Breast epithelium (tissue), 4 donors: ENCODE measurements at regions not wholly inside any gene's neighbourhood (a gene's known extent, or its start where the extent isn't known, plus 50 kb on each side); places are given as distances from the start of the nearest gene placed in this dataset.

ENCODE experiments used
- DNase-seq, 2 donors: peaks; one replicate each; pipeline ENCODE4 v3.0.0-alpha.2; 2019; ENCODE audit warnings: low spot score in 2 of 2
- H3K27ac ChIP-seq, 2 donors: fragments of 200-600 bp; sonication (generic) in 1 of 2; one replicate each; pipeline ENCODE4 v1.5.1; 2016 to 2019; ENCODE audit warnings: mild to moderate bottlenecking in 1 of 2
- H3K27me3 ChIP-seq, 2 donors: fragments of 200-600 bp; sonication (generic) in 1 of 2; one replicate each; pipeline versions ENCODE4 v1.5.1 to v1.6.0; 2017 to 2019; ENCODE audit warnings: control low read depth in 1 of 2, mild to moderate bottlenecking in 1 of 2
- H3K36me3 ChIP-seq: fragments of 200-600 bp; one replicate; pipeline ENCODE4 v1.5.1; 2019
- H3K4me1 ChIP-seq, 2 donors: fragments of 200-600 bp; sonication (generic); one replicate each; pipeline ENCODE4 v1.5.1; 2016 to 2019; ENCODE audit warnings: control low read depth in 1 of 2
- H3K4me3 ChIP-seq, 3 donors: fragments of 200-600 bp; sonication (generic); 1 replicate in 2 of 3; 2 replicates in 1 of 3; pipeline ENCODE4 v1.5.1; 2016 to 2019; ENCODE audit warnings: mild to moderate bottlenecking in 3 of 3, moderate library complexity in 2 of 3
- H3K9me3 ChIP-seq, 2 donors: fragments of 200-600 bp; sonication (generic) in 1 of 2; one replicate each; pipeline ENCODE4 v1.5.1; 2016 to 2019; ENCODE audit warnings: control low read depth in 1 of 2
- POLR2A ChIP-seq: fragments of 450-650 bp; IDR thresholded peaks from one replicate; pipeline ENCODE4 v1.6.1; 2016; ENCODE audit warnings: antibody characterized with exemption, mild to moderate bottlenecking, moderate library complexity
- POLR2AphosphoS5 ChIP-seq, 3 donors: sonication (generic); formaldehyde crosslinking; IDR thresholded peaks; one replicate each; pipeline ENCODE4 v1.6.1; 2017; ENCODE audit warnings: antibody characterized with exemption in 3 of 3
- intact Hi-C: fragments of 100-400 bp; cut with DNase I; formaldehyde crosslinking; loops from one replicate; pipeline ENCODE4 v1.15.1; 2023; ENCODE audit warnings: low total_unique reads
- TF ChIP-seq, protein P1 (sequence below), 3 donors: fragments of 450-650 bp; IDR thresholded peaks; one replicate each; pipeline ENCODE4 v1.5.1; 2016 to 2017; ENCODE audit warnings: antibody characterized with exemption in 3 of 3, mild to moderate bottlenecking in 3 of 3, moderate library complexity in 3 of 3

DNA sequence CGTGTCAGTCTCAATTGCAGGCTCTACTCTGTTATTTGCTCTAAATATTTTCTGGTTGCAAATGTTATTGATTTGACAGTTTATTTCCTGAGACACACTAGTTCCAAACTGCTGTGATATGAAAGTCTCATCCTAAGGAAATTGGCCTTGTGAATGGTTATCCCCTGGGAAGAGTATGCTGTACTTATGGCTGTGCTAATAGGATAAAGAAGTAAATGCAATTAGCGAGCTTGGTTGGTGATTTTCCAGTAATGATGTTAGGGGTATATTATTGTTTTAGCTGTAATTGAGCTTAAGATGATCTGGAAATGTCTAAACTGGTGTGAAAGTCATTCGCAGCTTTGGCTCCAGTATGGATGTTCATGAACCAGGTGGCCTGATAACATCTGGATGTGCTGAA is 197.9 kb downstream of the SUDS3 start:
- Histone ChIP-seq H3K36me3 (no peaks in the 10 kb centered on the region), H3K4me1 (no peaks in the 10 kb centered on the region), H3K27me3 (no peaks in the 10 kb centered on the region), H3K4me3 (no peak overlapping the region), H3K27ac (no peak overlapping the region), H3K9me3 (peaks cover 0 to 27% of the 10 kb centered on the region in 2 donors)
- TF ChIP-seq, protein P1, sequence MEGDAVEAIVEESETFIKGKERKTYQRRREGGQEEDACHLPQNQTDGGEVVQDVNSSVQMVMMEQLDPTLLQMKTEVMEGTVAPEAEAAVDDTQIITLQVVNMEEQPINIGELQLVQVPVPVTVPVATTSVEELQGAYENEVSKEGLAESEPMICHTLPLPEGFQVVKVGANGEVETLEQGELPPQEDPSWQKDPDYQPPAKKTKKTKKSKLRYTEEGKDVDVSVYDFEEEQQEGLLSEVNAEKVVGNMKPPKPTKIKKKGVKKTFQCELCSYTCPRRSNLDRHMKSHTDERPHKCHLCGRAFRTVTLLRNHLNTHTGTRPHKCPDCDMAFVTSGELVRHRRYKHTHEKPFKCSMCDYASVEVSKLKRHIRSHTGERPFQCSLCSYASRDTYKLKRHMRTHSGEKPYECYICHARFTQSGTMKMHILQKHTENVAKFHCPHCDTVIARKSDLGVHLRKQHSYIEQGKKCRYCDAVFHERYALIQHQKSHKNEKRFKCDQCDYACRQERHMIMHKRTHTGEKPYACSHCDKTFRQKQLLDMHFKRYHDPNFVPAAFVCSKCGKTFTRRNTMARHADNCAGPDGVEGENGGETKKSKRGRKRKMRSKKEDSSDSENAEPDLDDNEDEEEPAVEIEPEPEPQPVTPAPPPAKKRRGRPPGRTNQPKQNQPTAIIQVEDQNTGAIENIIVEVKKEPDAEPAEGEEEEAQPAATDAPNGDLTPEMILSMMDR (IDR thresholded peaks at IDR 0.05), result no peak
- TF ChIP-seq POLR2A, result no peak
- DNase-seq, result no peak
- intact Hi-C loops, result no loop called here

DNA sequence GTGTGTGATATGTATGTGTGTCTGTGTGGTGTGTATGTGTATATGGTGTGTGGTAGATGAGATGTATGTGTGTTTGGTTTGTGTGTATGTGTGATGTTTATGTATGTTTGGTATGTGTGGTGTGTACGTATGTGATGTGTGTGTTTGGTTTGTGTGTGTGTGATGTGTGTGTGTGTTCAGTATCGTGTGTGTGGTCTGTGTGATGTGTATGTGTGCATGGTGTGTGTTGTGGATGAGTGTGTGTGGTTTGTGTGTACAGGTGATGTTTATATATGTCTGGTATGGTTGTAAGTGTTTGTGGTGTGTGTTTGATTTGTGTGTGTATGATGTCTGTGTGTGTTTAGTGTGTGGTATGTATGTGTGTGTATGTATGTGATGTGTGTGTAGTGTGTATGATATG is 199.4 kb downstream of the SUDS3 start:
- intact Hi-C loops, result loop anchor here (1.0 kb wide), 1 partner anchor 21 kb away; no protein-coding TSS in a partner anchor
- no peaks in the 10 kb centered on the region for H3K36me3 ChIP-seq
- H3K4me3 ChIP-seq, result no peak overlapping the region
- H3K27me3 ChIP-seq, result no peaks in the 10 kb centered on the region
- no peaks in the 10 kb centered on the region for H3K4me1 ChIP-seq
- no peak overlapping the region for H3K27ac ChIP-seq
- TF ChIP-seq, protein P1 (IDR thresholded peaks at IDR 0.05), result no peak
- TF ChIP-seq POLR2A (no peak), POLR2AphosphoS5 (IDR thresholded peaks at IDR 0.05) (no peak)
- no peak for DNase-seq
- peaks cover 0 to 23% of the 10 kb centered on the region in 2 donors for H3K9me3 ChIP-seq

DNA sequence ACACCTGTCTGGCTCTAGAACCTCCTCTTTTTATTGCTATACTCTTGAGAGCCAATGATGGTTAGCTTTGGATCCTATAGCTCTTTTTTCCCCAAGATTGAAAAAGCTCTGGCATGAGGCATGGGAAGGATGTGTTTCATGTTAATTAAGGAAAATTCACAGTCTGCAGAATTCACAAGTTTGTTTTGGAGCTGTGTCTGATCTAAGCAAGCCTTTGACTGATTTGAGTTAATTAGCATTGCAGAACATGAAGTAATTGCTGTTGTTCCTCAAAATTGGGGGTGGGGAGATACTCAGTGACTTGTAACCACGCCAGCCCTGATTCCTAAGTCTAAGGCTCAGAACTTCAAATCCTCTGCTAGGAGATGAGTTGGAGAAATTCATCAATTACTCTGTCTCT is 205.0 kb downstream of the SUDS3 start:
- no peaks in the 10 kb centered on the region for H3K27me3 ChIP-seq
- H3K4me3 ChIP-seq, result no peak overlapping the region
- no peaks in the 10 kb centered on the region for H3K4me1 ChIP-seq
- TF ChIP-seq, protein P1 (IDR thresholded peaks at IDR 0.05), result no peak
- TF ChIP-seq POLR2AphosphoS5 (IDR thresholded peaks at IDR 0.05), result no peak
- no peaks in the 10 kb centered on the region for H3K36me3 ChIP-seq
- intact Hi-C loops, result no loop called here
- H3K27ac ChIP-seq, result no peak overlapping the region
- H3K9me3 ChIP-seq, result peaks cover under 1 to 8% of the 10 kb centered on the region in 2 donors
- DNase-seq, result no peak

DNA sequence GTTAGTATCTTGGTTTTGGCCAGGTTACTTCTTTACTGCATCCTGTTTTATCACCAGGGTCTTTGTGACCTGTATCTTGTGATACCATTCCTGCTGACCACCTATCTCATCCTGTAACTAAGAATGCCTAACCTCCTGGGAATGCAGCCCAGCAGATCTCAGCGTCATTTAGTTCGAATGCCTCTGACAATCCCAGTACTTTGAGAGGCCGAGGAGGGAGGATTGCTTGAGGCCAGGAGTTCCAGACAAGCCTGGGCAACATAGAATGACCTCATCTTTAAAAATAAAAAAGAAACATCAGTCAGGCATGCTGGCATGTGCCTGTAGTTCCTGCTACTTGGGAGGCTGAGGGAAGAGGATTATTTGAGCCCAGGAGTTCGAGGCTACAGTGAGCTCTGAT is 206.5 kb downstream of the SUDS3 start:
- TF ChIP-seq POLR2A (no peak), POLR2AphosphoS5 (IDR thresholded peaks at IDR 0.05) (no peak)
- TF ChIP-seq, protein P1 (IDR thresholded peaks at IDR 0.05), result no peak
- intact Hi-C loops, result no loop called here
- Histone ChIP-seq H3K4me3 (no peak overlapping the region), H3K27ac (no peak overlapping the region), H3K27me3 (no peaks in the 10 kb centered on the region), H3K9me3 (peaks cover 5 to 20% of the 10 kb centered on the region in 2 donors), H3K36me3 (no peaks in the 10 kb centered on the region), H3K4me1 (no peaks in the 10 kb centered on the region)
- no peak for DNase-seq

DNA sequence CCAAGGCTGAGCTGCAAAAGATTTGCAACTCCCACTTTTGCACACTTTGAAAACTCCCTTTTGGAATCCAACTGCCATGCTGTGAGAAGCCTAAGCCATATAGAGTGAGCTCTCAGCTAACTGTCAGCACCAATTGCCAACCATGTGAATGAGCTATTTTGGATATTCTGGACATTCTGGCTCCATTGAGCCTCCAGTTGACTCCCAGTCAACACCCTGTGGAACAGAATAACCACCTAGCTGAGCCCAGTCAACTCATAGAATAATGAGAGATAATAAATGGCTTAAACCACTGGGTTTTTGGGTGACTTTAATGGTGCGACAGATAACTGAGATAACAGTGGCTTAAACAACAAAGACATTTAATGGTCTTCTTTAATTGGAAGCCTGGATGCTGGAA is 210.1 kb downstream of the SUDS3 start:
- no peak for DNase-seq
- TF ChIP-seq, protein P1 (IDR thresholded peaks at IDR 0.05), result no peak
- intact Hi-C loops, result no loop called here

More for the DNA sequence above, 210.1 kb downstream of the SUDS3 start:
- no peak overlapping the region for H3K4me3 ChIP-seq
- H3K4me1 ChIP-seq, result no peaks in the 10 kb centered on the region
- H3K27ac ChIP-seq, result no peak overlapping the region
- H3K36me3 ChIP-seq, result no peaks in the 10 kb centered on the region
- peaks cover 0 to 6% of the 10 kb centered on the region in 2 donors for H3K27me3 ChIP-seq
- peaks cover 5 to 20% of the 10 kb centered on the region in 2 donors for H3K9me3 ChIP-seq
